HepG2 (cell line): ENCODE measurements at regions not wholly inside any gene's neighbourhood (a gene's known extent, or its start where the extent isn't known, plus 50 kb on each side); places are given as distances from the start of the nearest gene placed in this dataset.

Source experiments
- ATAC-seq: fragments of 200-7000 bp; cut with Tn5 transposase; 3 replicates; pipeline ENCODE4 v1.9.1; 2020; ENCODE audit warnings: mild to moderate bottlenecking, moderate library complexity
- BruUV-seq: library from RNA; stranded (reverse); fragments of 400-500 nt; replicated peaks from 2 replicates; lab custom pipeline; 2021; lab: Mats Ljungman, UMichigan
- CTCF ChIA-PET: fragments of 300-600 bp; formaldehyde crosslinking; extraction: SDS; loops from one replicate; lab custom pipeline; 2021; ENCODE audit warnings: low total read pairs, inconsistent platforms, low intra/inter-chr PET ratio; lab: Yijun Ruan, JAX
- POLR2A ChIA-PET: fragments of 350-600 bp; sonication (Branson Sonifier 250); formaldehyde crosslinking; loops from one replicate; lab custom pipeline; 2020; ENCODE audit warnings: antibody characterized with exemption, inconsistent platforms; lab: Yijun Ruan, JAX
- DNase-seq: peaks from one replicate; pipeline ENCODE4 v3.0.0-alpha.2; 2015; ENCODE audit warnings: low spot score
- FAIRE-seq: peaks from 3 replicates; lab custom pipeline; 2011; peaks lifted over from hg19 to GRCh38; lab: Jason Lieb, UNC
- H2AFZ ChIP-seq: one replicate; pipeline ENCODE4 v1.6.1; 2011; ENCODE audit warnings: low read length, inconsistent platforms
- H3K27ac ChIP-seq: fragments of 300-600 bp; 3 replicates; pipeline ENCODE4 v1.8.0; 2011; ENCODE audit warnings: mixed run types, mild to moderate bottlenecking, mixed read lengths, low read length, inconsistent platforms; ENCODE audit not compliant: insufficient read depth; ENCODE audit errors: extremely low read length
- H3K27me3 ChIP-seq, 2 experiments: fragments of 200-600 bp in 1 of 2; 2 replicates in 1 of 2; 3 replicates in 1 of 2; pipeline versions ENCODE4 v1.6.0 to v1.8.0; 2011; ENCODE audit warnings: low read length in 2 of 2, mild to moderate bottlenecking in 2 of 2, moderate library complexity in 2 of 2, inconsistent platforms in 1 of 2; ENCODE audit not compliant: insufficient read depth in 2 of 2, control insufficient read depth in 1 of 2
- H3K36me3 ChIP-seq, 2 experiments: fragments of 200-600 bp in 1 of 2; replicated peaks in 1 of 2; 2 replicates in 1 of 2; 3 replicates in 1 of 2; pipeline versions ENCODE4 v1.5.1 to v1.8.0; 2011; ENCODE audit warnings: low read length in 2 of 2, inconsistent platforms in 1 of 2; ENCODE audit not compliant: insufficient read depth in 2 of 2, control insufficient read depth in 1 of 2
- H3K4me1 ChIP-seq: 2 replicates; pipeline ENCODE4 v1.5.1; 2012; ENCODE audit warnings: low read length, inconsistent platforms; ENCODE audit not compliant: insufficient read depth
- H3K4me2 ChIP-seq: 2 replicates; pipeline ENCODE4 v1.6.0; 2011; ENCODE audit warnings: low read depth, low read length, inconsistent platforms
- H3K4me3 ChIP-seq, 3 experiments: fragments of 200-600 bp in 1 of 3; sonication (generic), shearing (Covaris generic) in 1 of 3; replicated peaks in 1 of 3; 2 replicates each; pipeline ENCODE4 v1.5.1; 2011 to 2016; ENCODE audit warnings: low read length in 3 of 3, inconsistent platforms in 2 of 3, low read depth in 2 of 3, mild to moderate bottlenecking in 2 of 3, control low read depth in 1 of 3, mixed read lengths in 1 of 3; ENCODE audit not compliant: insufficient read depth in 1 of 3
- H3K79me2 ChIP-seq: one replicate; pipeline ENCODE4 v1.6.1; 2011; ENCODE audit warnings: low read length, inconsistent platforms; ENCODE audit not compliant: insufficient read depth
- H3K9ac ChIP-seq: 2 replicates; pipeline ENCODE4 v1.6.0; 2011; ENCODE audit warnings: mild to moderate bottlenecking, low read depth, low read length, inconsistent platforms; ENCODE audit not compliant: insufficient read depth
- H3K9me3 ChIP-seq: 2 replicates; pipeline ENCODE4 v1.5.1; 2012; ENCODE audit warnings: mild to moderate bottlenecking, low read length
- H4K20me1 ChIP-seq: 2 replicates; pipeline ENCODE4 v1.6.0; 2011; ENCODE audit warnings: inconsistent platforms, mild to moderate bottlenecking, low read length, moderate library complexity; ENCODE audit not compliant: insufficient read depth
- AGO1 ChIP-seq: fragments of 200-400 bp; formaldehyde crosslinking; IDR thresholded peaks from 2 replicates; pipeline ENCODE4 v1.6.1; 2017; ENCODE audit warnings: mild to moderate bottlenecking, low read depth, low read length, moderate library complexity; ENCODE audit not compliant: poor library complexity, severe bottlenecking
- ASH2L ChIP-seq: fragments of 300-600, 200-600 bp; sonication (generic); IDR thresholded peaks from 2 replicates; pipeline ENCODE4 v1.7.0; 2017; ENCODE audit warnings: low read depth, mild to moderate bottlenecking, moderate library complexity, mixed read lengths, low read length; ENCODE audit not compliant: insufficient read length
- ATF1 ChIP-seq: IDR thresholded peaks from 2 replicates; pipeline ENCODE4 v1.6.1; 2016; ENCODE audit warnings: mild to moderate bottlenecking, control low read depth
- DR1 ChIP-seq: sonication (generic); formaldehyde crosslinking; IDR thresholded peaks from 2 replicates; pipeline ENCODE4 v1.8.0; 2021; ENCODE audit warnings: mild to moderate bottlenecking, missing genetic modification reagents, inconsistent platforms
- EHMT2 ChIP-seq: fragments of 200-600 bp; sonication (generic); IDR thresholded peaks from 2 replicates; pipeline ENCODE4 v1.7.0; 2017; ENCODE audit warnings: antibody characterized with exemption, low read depth, low read length, borderline replicate concordance
- FLYWCH1 ChIP-seq: sonication (generic); formaldehyde crosslinking; IDR thresholded peaks from 2 replicates; pipeline ENCODE4 v1.8.1; 2023; ENCODE audit warnings: mild to moderate bottlenecking, missing genetic modification reagents
- KAT8 ChIP-seq: IDR thresholded peaks from 2 replicates; pipeline ENCODE4 v1.6.1; 2016; ENCODE audit warnings: missing genetic modification reagents, missing compliant biosample characterization
- LRRFIP1 ChIP-seq: sonication (generic); formaldehyde crosslinking; conservative IDR thresholded peaks from 2 replicates; pipeline ENCODE4 v1.4.0; 2020; ENCODE audit warnings: missing genetic modification reagents
- RBM39 ChIP-seq: fragments of 200-400 bp; formaldehyde crosslinking; IDR thresholded peaks from one replicate; pipeline ENCODE4 v1.6.1; 2018; ENCODE audit warnings: antibody characterized with exemption, mild to moderate bottlenecking, low read depth, low read length; ENCODE audit not compliant: poor library complexity, severe bottlenecking
- TSC22D2 ChIP-seq: sonication (generic); formaldehyde crosslinking; IDR thresholded peaks from 2 replicates; pipeline ENCODE4 v1.5.1; 2020; ENCODE audit warnings: missing genetic modification reagents, mild to moderate bottlenecking, borderline replicate concordance
- U2AF2 ChIP-seq: fragments of 200-400 bp; formaldehyde crosslinking; IDR thresholded peaks from 2 replicates; pipeline ENCODE4 v1.6.1; 2017; ENCODE audit warnings: low read depth, mild to moderate bottlenecking, low read length
- ZBTB25 ChIP-seq: IDR thresholded peaks from 2 replicates; pipeline ENCODE4 v1.6.1; 2018; ENCODE audit warnings: missing genetic modification reagents
- ZBTB44 ChIP-seq: sonication (generic); formaldehyde crosslinking; IDR thresholded peaks from 2 replicates; pipeline ENCODE4 v1.4.0; 2020; ENCODE audit warnings: missing genetic modification reagents
- ZBTB46 ChIP-seq: sonication (generic); formaldehyde crosslinking; IDR thresholded peaks from 2 replicates; pipeline ENCODE4 v1.4.0; 2020; ENCODE audit warnings: mild to moderate bottlenecking, missing genetic modification reagents, borderline replicate concordance
- ZNF276 ChIP-seq: sonication (generic); formaldehyde crosslinking; IDR thresholded peaks from 2 replicates; pipeline ENCODE4 v1.4.0; 2020; ENCODE audit warnings: mild to moderate bottlenecking, low read depth, missing genetic modification reagents
- ZNF367 ChIP-seq: sonication (generic); formaldehyde crosslinking; IDR thresholded peaks from 2 replicates; pipeline ENCODE4 v1.4.0; 2020; ENCODE audit warnings: missing genetic modification reagents, borderline replicate concordance
- ZNF891 ChIP-seq: sonication (generic); formaldehyde crosslinking; IDR thresholded peaks from 2 replicates; pipeline ENCODE4 v1.5.0; 2020; ENCODE audit warnings: mild to moderate bottlenecking, missing genetic modification reagents
- WGBS: methylation state at CpG from one replicate; pipeline ENCODE4 v1.1.6; 2017; ENCODE audit warnings: low lambda C conversion rate; 5-methylcytosine and 5-hydroxymethylcytosine counted together
- in situ Hi-C: cut with HindIII; loops from 2 replicates; pipeline ENCODE4 v1.10.0; 2017; ENCODE audit warnings: low pct_unique_long_range_greater_than_20kb; ENCODE audit not compliant: extremely low pct_ligation_motif_present
- intact Hi-C: fragments of 100-400 bp; cut with micrococcal nuclease; formaldehyde crosslinking; loops from one replicate; pipeline ENCODE4 v1.10.0; 2022; ENCODE audit not compliant: unreplicated experiment

GRCh38 chr2:175824243-175824642 is 177.8 kb downstream of the LNPK start:
- FAIRE-seq (no peak), ATAC-seq (no peak), DNase-seq (no peak)
- H3K4me3 ChIP-seq, result no peak overlapping the region
- ChIA-PET CTCF (no interaction called here), POLR2A (no interaction called here)
- H3K27me3 ChIP-seq, result 0 out of 5 replicates have a peak, but pooled peaks cover 0 to 3% of the 10 kb centered on the region in 2 experiments
- intact Hi-C loops (no loop called here), in situ Hi-C loops (no loop called here)
- H3K36me3 ChIP-seq, result no peaks in the 10 kb centered on the region
- no TSS peak for BruUV-seq
- WGBS, result 38% methylated on average over 2 of the region's 2 CpGs
- H3K27ac ChIP-seq, result no peak overlapping the region
- no peaks in the 10 kb centered on the region for H3K4me1 ChIP-seq
- H3K4me2 ChIP-seq, result no peak overlapping the region
- H3K79me2 ChIP-seq, result no peaks in the 10 kb centered on the region
- no peaks in the 10 kb centered on the region for H4K20me1 ChIP-seq
- H3K9me3 ChIP-seq, result no peaks in the 10 kb centered on the region
- H2AFZ ChIP-seq, result no peak overlapping the region
- H3K9ac ChIP-seq, result no peak overlapping the region
- TF ChIP-seq ZNF276 (CRISPR knock-in tag), result no peak
- no peak for TF ChIP-seq U2AF2
- TF ChIP-seq DR1 (CRISPR knock-in tag), result no peak
- TF ChIP-seq ZNF891, result no peak
- TF ChIP-seq AGO1, result no peak
- TF ChIP-seq FLYWCH1 (CRISPR knock-in tag), result no peak
- no peak for TF ChIP-seq TSC22D2 (CRISPR knock-in tag)
- TF ChIP-seq ASH2L, result no peak
- no peak for TF ChIP-seq ATF1 (CRISPR knock-in tag)
- TF ChIP-seq LRRFIP1 (CRISPR knock-in tag), result no peak
- no peak for TF ChIP-seq EHMT2
- TF ChIP-seq ZBTB44, result no peak
- TF ChIP-seq KAT8, result no peak
- no peak for TF ChIP-seq ZBTB46 (CRISPR knock-in tag)
- no peak for TF ChIP-seq RBM39
- TF ChIP-seq ZNF367 (CRISPR knock-in tag), result no peak
- TF ChIP-seq ZBTB25, result no peak
